MM.1S (cell line): ENCODE measurements at regions not wholly inside any gene's neighbourhood (a gene's known extent, or its start where the extent isn't known, plus 50 kb on each side); places are given as distances from the start of the nearest gene placed in this dataset.
A peak's percentile ranks its signal among the peaks of the same experiment; 100 is the strongest.

Experiments used
- DNase-seq: peaks from one replicate; pipeline ENCODE4 v3.0.0-alpha.2; 2015
- H2AFZ ChIP-seq: fragments of 300-600 bp; sonication (generic); 2 replicates; pipeline ENCODE4 v1.6.0; 2016; ENCODE audit warnings: antibody characterized with exemption, low read length
- H3F3A ChIP-seq: fragments of 300-600 bp; sonication (generic); 2 replicates; pipeline ENCODE4 v1.6.1; 2016; ENCODE audit warnings: mild to moderate bottlenecking, antibody characterized with exemption, low read length, moderate library complexity, mixed read lengths; ENCODE audit not compliant: insufficient read depth
- H3K27ac ChIP-seq: fragments of 300-600 bp; sonication (generic); 2 replicates; pipeline ENCODE4 v1.5.1; 2016; ENCODE audit warnings: mild to moderate bottlenecking, low read length
- H3K27me3 ChIP-seq: fragments of 300-600 bp; sonication (generic); replicated peaks from 2 replicates; pipeline ENCODE4 v1.6.0; 2016; ENCODE audit warnings: low read length; ENCODE audit not compliant: insufficient read depth
- H3K36me3 ChIP-seq: fragments of 300-600 bp; sonication (generic); replicated peaks from 2 replicates; pipeline ENCODE4 v1.6.1; 2016; ENCODE audit warnings: mild to moderate bottlenecking, low read length, mixed read lengths; ENCODE audit not compliant: insufficient read depth
- H3K4me1 ChIP-seq: fragments of 300-600 bp; sonication (generic); 2 replicates; pipeline ENCODE4 v1.6.1; 2016; ENCODE audit warnings: low read length, mixed read lengths
- H3K4me2 ChIP-seq: fragments of 300-600 bp; sonication (generic); 2 replicates; pipeline ENCODE4 v1.6.0; 2016; ENCODE audit warnings: low read depth, low read length
- H3K4me3 ChIP-seq: fragments of 300-600 bp; sonication (generic); 2 replicates; pipeline ENCODE4 v1.5.1; 2016; ENCODE audit warnings: low read length, mixed read lengths
- H3K79me2 ChIP-seq: fragments of 300-600 bp; sonication (generic); 2 replicates; pipeline ENCODE4 v1.6.1; 2016; ENCODE audit warnings: mixed run types, low read length, mixed read lengths
- H3K9ac ChIP-seq: fragments of 300-600 bp; sonication (generic); 2 replicates; pipeline ENCODE4 v1.6.1; 2016; ENCODE audit warnings: low read length, mixed read lengths
- H3K9me2 ChIP-seq: fragments of 300-600 bp; sonication (generic); replicated peaks from 2 replicates; pipeline ENCODE4 v1.6.1; 2016; ENCODE audit warnings: mild to moderate bottlenecking, low read length, mixed read lengths; ENCODE audit not compliant: insufficient read depth
- H3K9me3 ChIP-seq: fragments of 300-600 bp; sonication (generic); replicated peaks from 2 replicates; pipeline ENCODE4 v1.6.1; 2016; ENCODE audit warnings: mild to moderate bottlenecking, low read length, mixed read lengths; ENCODE audit not compliant: insufficient read depth
- H4K20me1 ChIP-seq: fragments of 300-600 bp; sonication (generic); 2 replicates; pipeline ENCODE4 v1.6.1; 2016; ENCODE audit warnings: mild to moderate bottlenecking, low read length, moderate library complexity, mixed read lengths; ENCODE audit not compliant: insufficient read depth
- CTCF ChIP-seq: fragments of 300-600 bp; sonication (generic); IDR thresholded peaks from 2 replicates; pipeline ENCODE4 v1.5.1; 2016; ENCODE audit warnings: antibody characterized with exemption, low read length, mixed read lengths
- EZH2 ChIP-seq: fragments of 300-600 bp; sonication (generic); optimal IDR thresholded peaks from 2 replicates; pipeline ENCODE3; 2017; ENCODE audit warnings: low read depth, mild to moderate bottlenecking, antibody characterized with exemption, low read length, mixed read lengths
- EZH2phosphoT487 ChIP-seq: fragments of 300-600 bp; sonication (generic); IDR thresholded peaks from 2 replicates; pipeline ENCODE4 v1.6.1; 2018; ENCODE audit warnings: antibody characterized with exemption, low read length

GRCh38 chrX:54639346-54640102 is 109.5 kb downstream of the GNL3L start:
- TF ChIP-seq EZH2, result no peak
- peak; percentile 65 for TF ChIP-seq CTCF
- Histone ChIP-seq H2AFZ (no peak overlapping the region), H3K4me2 (peak overlapping the region; percentile 44)

GRCh38 chrX:54640103-54640690 is 110.2 kb downstream of the GNL3L start:
- H3K4me2 ChIP-seq, result peak overlapping the region; percentile 44
- H3K9me3 ChIP-seq, result no peaks in the 10 kb centered on the region
- TF ChIP-seq EZH2phosphoT487, result no peak
- no peak for TF ChIP-seq CTCF
- no peak for TF ChIP-seq EZH2
- H3K9me2 ChIP-seq, result no peaks in the 10 kb centered on the region
- H3K79me2 ChIP-seq, result no peaks in the 10 kb centered on the region
- H3K27ac ChIP-seq, result peak overlapping the region; percentile 79
- H3F3A ChIP-seq, result peaks cover 4% of the 10 kb centered on the region; the same call in 1 of the 2 replicates
- H2AFZ ChIP-seq, result peak overlapping the region; percentile 27; the same call in 1 of the 2 replicates
- H3K36me3 ChIP-seq, result no peaks in the 10 kb centered on the region
- H3K4me3 ChIP-seq, result peak overlapping the region; percentile 49
- H4K20me1 ChIP-seq, result no peaks in the 10 kb centered on the region
- peak overlapping the region; percentile 60 for H3K9ac ChIP-seq
- H3K27me3 ChIP-seq, result no peaks in the 10 kb centered on the region
- H3K4me1 ChIP-seq, result no peaks in the 10 kb centered on the region
- no peak for DNase-seq

More at GRCh38 chrX:54639346-54640102, 109.5 kb downstream of the GNL3L start:
- H4K20me1 ChIP-seq, result no peaks in the 10 kb centered on the region
- no peaks in the 10 kb centered on the region for H3K9me3 ChIP-seq
- peak overlapping the region; percentile 60 for H3K9ac ChIP-seq
- H3K36me3 ChIP-seq, result no peaks in the 10 kb centered on the region
- H3K9me2 ChIP-seq, result no peaks in the 10 kb centered on the region
- peak overlapping the region; percentile 49 for H3K4me3 ChIP-seq
- peak overlapping the region; percentile 79 for H3K27ac ChIP-seq
- peaks cover 4% of the 10 kb centered on the region; the same call in 1 of the 2 replicates for H3F3A ChIP-seq
- no peaks in the 10 kb centered on the region for H3K79me2 ChIP-seq
- H3K4me1 ChIP-seq, result no peaks in the 10 kb centered on the region
- no peaks in the 10 kb centered on the region for H3K27me3 ChIP-seq
- peak; percentile 95 for DNase-seq

GRCh38 chrX:54640736-54641135 is 110.7 kb downstream of the GNL3L start:
- H3K27me3 ChIP-seq, result no peaks in the 10 kb centered on the region
- no peak overlapping the region for H3K4me3 ChIP-seq
- TF ChIP-seq EZH2, result no peak
- TF ChIP-seq EZH2phosphoT487, result no peak
- TF ChIP-seq CTCF, result no peak
- no peak for DNase-seq
- H3K4me2 ChIP-seq, result peak overlapping the region; percentile 44; the same call in 1 of the 2 replicates
- no peak overlapping the region for H3K9ac ChIP-seq
- H3F3A ChIP-seq, result peaks cover 4% of the 10 kb centered on the region; the same call in 1 of the 2 replicates
- H3K4me1 ChIP-seq, result no peaks in the 10 kb centered on the region
- H4K20me1 ChIP-seq, result no peaks in the 10 kb centered on the region
- H2AFZ ChIP-seq, result 0 out of 2 replicates have a peak overlapping the region, but pooled peaks have one; percentile 27
- H3K9me3 ChIP-seq, result no peaks in the 10 kb centered on the region
- H3K27ac ChIP-seq, result no peak overlapping the region
- H3K9me2 ChIP-seq, result no peaks in the 10 kb centered on the region
- no peaks in the 10 kb centered on the region for H3K36me3 ChIP-seq
- H3K79me2 ChIP-seq, result no peaks in the 10 kb centered on the region
